Caco-2 (cell line): ENCODE measurements at regions not wholly inside any gene's neighbourhood (a gene's known extent, or its start where the extent isn't known, plus 50 kb on each side); places are given as distances from the start of the nearest gene placed in this dataset.

Experiments used
- BruUV-seq: library from RNA; stranded (reverse); fragments of 400-500 nt; replicated peaks from 2 replicates; lab custom pipeline; 2021; lab: Mats Ljungman, UMichigan
- CTCF ChIA-PET: fragments of 300-600 bp; sonication (Branson Sonifier 250); formaldehyde crosslinking; loops from one replicate; lab custom pipeline; 2022; ENCODE audit warnings: antibody characterized with exemption; lab: Charles Lee
- POLR2A ChIA-PET: fragments of 300-600 bp; sonication (Branson Sonifier 250); formaldehyde crosslinking; loops from one replicate; lab custom pipeline; 2022; ENCODE audit warnings: antibody characterized with exemption; lab: Charles Lee
- DNase-seq, 2 experiments: peaks; one replicate each; pipeline versions ENCODE4 v3.0.0 to v3.0.0-alpha.2; 2020 to 2022
- H3K27me3 ChIP-seq: replicated peaks from 2 replicates; pipeline ENCODE4 v1.6.0; 2011; ENCODE audit warnings: low read length; ENCODE audit not compliant: control insufficient read depth, insufficient read depth
- H3K36me3 ChIP-seq: 2 replicates; pipeline ENCODE4 v1.5.1; 2011; ENCODE audit warnings: low read length; ENCODE audit not compliant: control insufficient read depth, insufficient read depth
- H3K4me1 ChIP-seq: fragments of 250-450 bp; sonication (Bioruptor Pico); 2 replicates; pipeline ENCODE4 v1.5.1; 2020; ENCODE audit warnings: mild to moderate bottlenecking
- H3K4me3 ChIP-seq: 2 replicates; pipeline ENCODE4 v1.5.1; 2011; ENCODE audit warnings: low read depth, mild to moderate bottlenecking, control low read depth, low read length
- H3K9me3 ChIP-seq: fragments of 250-450 bp; sonication (Bioruptor Pico); 2 replicates; pipeline ENCODE4 v1.5.1; 2020; ENCODE audit warnings: mild to moderate bottlenecking, moderate library complexity
- H3K27ac Mint-ChIP-seq: one replicate; pipeline ENCODE4 v1.8.0; 2022; ENCODE audit warnings: mixed read lengths; ENCODE audit not compliant: unreplicated experiment
- H3K27me3 Mint-ChIP-seq: one replicate; pipeline ENCODE4 v1.8.0; 2022; ENCODE audit warnings: mixed read lengths; ENCODE audit not compliant: insufficient read depth, unreplicated experiment
- H3K36me3 Mint-ChIP-seq: one replicate; pipeline ENCODE4 v1.8.0; 2022; ENCODE audit warnings: mild to moderate bottlenecking, mixed read lengths; ENCODE audit not compliant: insufficient read depth, unreplicated experiment
- H3K4me1 Mint-ChIP-seq: one replicate; pipeline ENCODE4 v1.8.0; 2022; ENCODE audit warnings: low read depth, mixed read lengths; ENCODE audit not compliant: unreplicated experiment
- H3K4me3 Mint-ChIP-seq: one replicate; pipeline ENCODE4 v1.8.0; 2022; ENCODE audit warnings: mild to moderate bottlenecking, moderate library complexity, mixed read lengths; ENCODE audit not compliant: unreplicated experiment
- H3K9me3 Mint-ChIP-seq: one replicate; pipeline ENCODE4 v1.8.0; 2022; ENCODE audit warnings: mixed read lengths; ENCODE audit not compliant: unreplicated experiment
- intact Hi-C: fragments of 100-400 bp; cut with micrococcal nuclease; formaldehyde crosslinking; loops from one replicate; pipeline ENCODE4 v1.10.0; 2022; ENCODE audit not compliant: unreplicated experiment
- TF ChIP-seq, protein P1 (sequence below), 2 experiments: fragments of 200-600 bp in 1 of 2; IDR thresholded peaks; 1 replicate in 1 of 2; 2 replicates in 1 of 2; pipeline versions ENCODE4 v1.5.1 to v1.8.0; 2011 to 2022; ENCODE audit warnings: antibody characterized with exemption in 1 of 2, control low read depth in 1 of 2, inconsistent platforms in 1 of 2, low read depth in 1 of 2, low read length in 1 of 2, mild to moderate bottlenecking in 1 of 2, moderate library complexity in 1 of 2; ENCODE audit not compliant: insufficient read depth in 1 of 2, severe bottlenecking in 1 of 2, unreplicated experiment in 1 of 2

GRCh38 chr22:49062155-49062801, 765.4 kb downstream of the BRD1 start:
- Mint-ChIP-seq H3K27ac (no peak overlapping the region), H3K36me3 (no peaks in the 10 kb centered on the region), H3K4me1 (no peaks in the 10 kb centered on the region), H3K9me3 (no peaks in the 10 kb centered on the region), H3K27me3 (peaks cover 16% of the 10 kb centered on the region), H3K4me3 (no peak overlapping the region)
- intact Hi-C loops, result no loop called here
- no peaks in the 10 kb centered on the region for H3K4me1 ChIP-seq
- DNase-seq, result no peak
- TF ChIP-seq, protein P1, sequence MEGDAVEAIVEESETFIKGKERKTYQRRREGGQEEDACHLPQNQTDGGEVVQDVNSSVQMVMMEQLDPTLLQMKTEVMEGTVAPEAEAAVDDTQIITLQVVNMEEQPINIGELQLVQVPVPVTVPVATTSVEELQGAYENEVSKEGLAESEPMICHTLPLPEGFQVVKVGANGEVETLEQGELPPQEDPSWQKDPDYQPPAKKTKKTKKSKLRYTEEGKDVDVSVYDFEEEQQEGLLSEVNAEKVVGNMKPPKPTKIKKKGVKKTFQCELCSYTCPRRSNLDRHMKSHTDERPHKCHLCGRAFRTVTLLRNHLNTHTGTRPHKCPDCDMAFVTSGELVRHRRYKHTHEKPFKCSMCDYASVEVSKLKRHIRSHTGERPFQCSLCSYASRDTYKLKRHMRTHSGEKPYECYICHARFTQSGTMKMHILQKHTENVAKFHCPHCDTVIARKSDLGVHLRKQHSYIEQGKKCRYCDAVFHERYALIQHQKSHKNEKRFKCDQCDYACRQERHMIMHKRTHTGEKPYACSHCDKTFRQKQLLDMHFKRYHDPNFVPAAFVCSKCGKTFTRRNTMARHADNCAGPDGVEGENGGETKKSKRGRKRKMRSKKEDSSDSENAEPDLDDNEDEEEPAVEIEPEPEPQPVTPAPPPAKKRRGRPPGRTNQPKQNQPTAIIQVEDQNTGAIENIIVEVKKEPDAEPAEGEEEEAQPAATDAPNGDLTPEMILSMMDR (IDR thresholded peaks at IDR 0.05; ENCODE audit: insufficient read depth in 1 of 2, low read depth in 1 of 2, low read length in 1 of 2, severe bottlenecking in 1 of 2, unreplicated experiment in 1 of 2), result no peak
- no peaks in the 10 kb centered on the region for H3K27me3 ChIP-seq
- H3K4me3 ChIP-seq, result no peak overlapping the region
- POLR2A ChIA-PET, result no interaction called here
- H3K9me3 ChIP-seq, result no peaks in the 10 kb centered on the region
- CTCF ChIA-PET, result no interaction called here
- H3K36me3 ChIP-seq, result no peaks in the 10 kb centered on the region
- BruUV-seq, result no TSS peak

- DNase-seq, result no peak
- Mint-ChIP-seq H3K27me3 (peaks cover 13% of the 10 kb centered on the region), H3K4me3 (no peak overlapping the region), H3K9me3 (no peaks in the 10 kb centered on the region), H3K4me1 (no peaks in the 10 kb centered on the region), H3K36me3 (no peaks in the 10 kb centered on the region), H3K27ac (no peak overlapping the region)
- no peak overlapping the region for H3K4me3 ChIP-seq
- no peaks in the 10 kb centered on the region for H3K4me1 ChIP-seq
- BruUV-seq, result no TSS peak
- POLR2A ChIA-PET, result no interaction called here
- no peaks in the 10 kb centered on the region for H3K27me3 ChIP-seq
- intact Hi-C loops, result no loop called here
- TF ChIP-seq, protein P1 (IDR thresholded peaks at IDR 0.05; ENCODE audit: insufficient read depth in 1 of 2, low read depth in 1 of 2, low read length in 1 of 2, severe bottlenecking in 1 of 2, unreplicated experiment in 1 of 2), result no peak
- no peaks in the 10 kb centered on the region for H3K9me3 ChIP-seq
- H3K36me3 ChIP-seq, result no peaks in the 10 kb centered on the region
- CTCF ChIA-PET, result no interaction called here
Measured at GRCh38 chr22:49057910-49058309, 769.8 kb downstream of the BRD1 start.

DNA sequence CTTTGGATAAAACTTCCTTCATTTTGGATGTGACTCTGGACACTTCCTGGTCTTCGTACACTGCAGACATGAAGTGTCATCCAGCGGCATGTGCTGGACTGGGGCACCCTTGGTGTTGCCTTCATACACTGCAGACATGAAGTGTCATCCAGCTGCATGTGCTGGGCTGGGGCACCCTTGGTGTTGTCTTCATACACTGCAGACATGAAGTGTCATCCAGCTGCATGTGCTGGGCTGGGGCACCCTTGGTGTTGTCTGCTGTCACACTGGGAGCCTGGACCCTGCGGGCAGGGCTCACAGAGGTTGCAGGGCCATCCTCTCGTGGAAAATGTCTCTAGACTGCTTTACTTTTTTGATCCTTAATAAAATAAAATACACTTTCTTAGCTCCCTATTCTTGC, 771.4 kb downstream of the BRD1 start:
- Histone ChIP-seq H3K9me3 (no peaks in the 10 kb centered on the region), H3K27me3 (no peaks in the 10 kb centered on the region), H3K4me1 (no peaks in the 10 kb centered on the region), H3K4me3 (no peak overlapping the region), H3K36me3 (no peaks in the 10 kb centered on the region)
- Mint-ChIP-seq H3K4me3 (no peak overlapping the region), H3K27me3 (peaks cover 7% of the 10 kb centered on the region), H3K36me3 (no peaks in the 10 kb centered on the region), H3K4me1 (no peaks in the 10 kb centered on the region), H3K9me3 (no peaks in the 10 kb centered on the region), H3K27ac (no peak overlapping the region)
- CTCF ChIA-PET, result no interaction called here
- intact Hi-C loops, result no loop called here
- no peak for DNase-seq
- POLR2A ChIA-PET, result no interaction called here
- TF ChIP-seq, protein P1 (IDR thresholded peaks at IDR 0.05; ENCODE audit: insufficient read depth in 1 of 2, low read depth in 1 of 2, low read length in 1 of 2, severe bottlenecking in 1 of 2, unreplicated experiment in 1 of 2), result no peak
- no TSS peak for BruUV-seq
